H1 (cell line): ENCODE measurements at regions not wholly inside any gene's neighbourhood (a gene's known extent, or its start where the extent isn't known, plus 50 kb on each side); places are given as distances from the start of the nearest gene placed in this dataset.

ENCODE experiments used
- CTCF ChIA-PET: fragments of 300-600 bp; sonication (Branson Sonifier 250); formaldehyde crosslinking; loops from one replicate; lab custom pipeline; 2021; ENCODE audit not compliant: partially characterized antibody; lab: Charles Lee
- POLR2A ChIA-PET: fragments of 300-600 bp; sonication (Branson Sonifier 250); formaldehyde crosslinking; loops from one replicate; lab custom pipeline; 2021; ENCODE audit warnings: inconsistent platforms; ENCODE audit not compliant: partially characterized antibody; lab: Charles Lee
- DNase-seq, 2 experiments: peaks; one replicate each; pipeline versions ENCODE4 v3.0.0 to v3.0.0-alpha.2; 2010 to 2022; ENCODE audit warnings: low spot score in 2 of 2, low read depth in 1 of 2, mixed read lengths in 1 of 2
- FAIRE-seq: peaks from 2 replicates; lab custom pipeline; 2011; peaks lifted over from hg19 to GRCh38; lab: Jason Lieb, UNC
- H2AFZ ChIP-seq: 2 replicates; pipeline ENCODE4 v1.8.1; 2012; ENCODE audit warnings: low read length, inconsistent platforms
- H2AK5ac ChIP-seq: 2 replicates; pipeline ENCODE4 v1.6.1; 2013; ENCODE audit warnings: low read depth, low read length
- H2BK120ac ChIP-seq: replicated peaks from 2 replicates; pipeline ENCODE3; 2013; ENCODE audit warnings: low read depth, low read length, inconsistent platforms
- H2BK12ac ChIP-seq: 2 replicates; pipeline ENCODE4 v1.6.1; 2013; ENCODE audit warnings: low read depth, low read length
- H2BK15ac ChIP-seq: 2 replicates; pipeline ENCODE4 v1.6.1; 2013; ENCODE audit warnings: low read length
- H2BK20ac ChIP-seq: 2 replicates; pipeline ENCODE4 v1.6.1; 2013; ENCODE audit warnings: low read length
- H2BK5ac ChIP-seq: 2 replicates; pipeline ENCODE4 v1.6.1; 2013; ENCODE audit warnings: low read depth, low read length
- H3K14ac ChIP-seq: 2 replicates; pipeline ENCODE4 v1.6.1; 2013; ENCODE audit warnings: inconsistent platforms; ENCODE audit not compliant: insufficient read length
- H3K18ac ChIP-seq: 2 replicates; pipeline ENCODE4 v1.6.1; 2013; ENCODE audit warnings: low read length; ENCODE audit errors: extremely low read depth
- H3K23ac ChIP-seq: 2 replicates; pipeline ENCODE4 v1.6.1; 2013; ENCODE audit warnings: inconsistent platforms; ENCODE audit not compliant: insufficient read length
- H3K23me2 ChIP-seq: 2 replicates; pipeline ENCODE4 v1.6.1; 2013; ENCODE audit warnings: low read depth, low read length
- H3K27ac ChIP-seq: 2 replicates; pipeline ENCODE4 v1.6.1; 2011; ENCODE audit warnings: low read depth, low read length, inconsistent platforms
- H3K27me3 ChIP-seq, 4 experiments: replicated peaks in 1 of 4; 1 replicate in 1 of 4; 2 replicates in 3 of 4; pipeline versions ENCODE4 v1.6.1 to v1.8.1; 2011 to 2013; ENCODE audit warnings: low read length in 3 of 4, mild to moderate bottlenecking in 3 of 4, inconsistent platforms in 2 of 4, mixed read lengths in 2 of 4, moderate library complexity in 1 of 4; ENCODE audit not compliant: control insufficient read depth in 3 of 4, insufficient read depth in 3 of 4; ENCODE audit errors: extremely low read depth in 1 of 4
- H3K36me3 ChIP-seq, 4 experiments: 2 replicates each; pipeline versions ENCODE4 v1.6.1 to v1.8.1; 2011 to 2013; ENCODE audit warnings: mild to moderate bottlenecking in 4 of 4, low read length in 3 of 4, moderate library complexity in 2 of 4, control low read depth in 1 of 4, inconsistent platforms in 1 of 4; ENCODE audit not compliant: insufficient read depth in 4 of 4, control insufficient read depth in 2 of 4
- H3K4ac ChIP-seq: replicated peaks from 2 replicates; pipeline ENCODE3; 2013; ENCODE audit warnings: low read length, low read depth, mixed read lengths, inconsistent platforms; ENCODE audit not compliant: insufficient read length
- H3K4me1 ChIP-seq, 4 experiments: replicated peaks in 1 of 4; 1 replicate in 1 of 4; 2 replicates in 3 of 4; pipeline versions ENCODE4 v1.6.1 to v1.8.1; 2011 to 2013; ENCODE audit warnings: low read length in 3 of 4, inconsistent platforms in 2 of 4, mixed read lengths in 1 of 4; ENCODE audit not compliant: insufficient read depth in 4 of 4, control insufficient read depth in 3 of 4
- H3K4me2 ChIP-seq, 2 experiments: 2 replicates each; pipeline versions ENCODE4 v1.6.1 to v1.8.1; 2011 to 2013; ENCODE audit warnings: low read depth in 2 of 2, low read length in 2 of 2, control low read depth in 1 of 2, inconsistent platforms in 1 of 2, mild to moderate bottlenecking in 1 of 2; ENCODE audit not compliant: insufficient read depth in 1 of 2
- H3K4me3 ChIP-seq, 4 experiments: fragments of 200-600, 300-600 bp in 1 of 4; sonication (generic), shearing (Covaris generic), sonication (Bioruptor Twin) in 1 of 4; 2 replicates each; pipeline versions ENCODE4 v1.5.1 to v1.8.1; 2011 to 2016; ENCODE audit warnings: low read length in 4 of 4, low read depth in 3 of 4, control low read depth in 2 of 4, inconsistent platforms in 2 of 4, mild to moderate bottlenecking in 2 of 4, mixed read lengths in 1 of 4, moderate library complexity in 1 of 4; ENCODE audit not compliant: insufficient read depth in 2 of 4; ENCODE audit errors: extremely low read depth in 1 of 4
- H3K56ac ChIP-seq: replicated peaks from 2 replicates; pipeline ENCODE3; 2013; ENCODE audit warnings: low read depth, mild to moderate bottlenecking, mixed read lengths, low read length, inconsistent platforms; ENCODE audit not compliant: insufficient read length
- H3K79me1 ChIP-seq: 2 replicates; pipeline ENCODE4 v1.6.1; 2013; ENCODE audit warnings: low read depth, low read length, control low read depth
- H3K79me2 ChIP-seq, 2 experiments: 2 replicates each; pipeline versions ENCODE4 v1.6.1 to v1.8.1; 2012 to 2013; ENCODE audit warnings: low read length in 2 of 2, mild to moderate bottlenecking in 2 of 2, inconsistent platforms in 1 of 2; ENCODE audit not compliant: insufficient read depth in 2 of 2, control insufficient read depth in 1 of 2
- H3K9ac ChIP-seq, 4 experiments: replicated peaks in 1 of 4; 1 replicate in 1 of 4; 2 replicates in 3 of 4; pipeline versions ENCODE4 v1.6.1 to v1.8.1; 2011 to 2013; ENCODE audit warnings: low read depth in 3 of 4, low read length in 3 of 4, control low read depth in 2 of 4, mild to moderate bottlenecking in 2 of 4, moderate library complexity in 2 of 4, inconsistent platforms in 1 of 4; ENCODE audit errors: extremely low read depth in 1 of 4
- H3K9me3 ChIP-seq, 2 experiments: 2 replicates each; pipeline versions ENCODE4 v1.6.1 to v1.8.1; 2012 to 2013; ENCODE audit warnings: mild to moderate bottlenecking in 2 of 2, moderate library complexity in 2 of 2, control low read depth in 1 of 2, inconsistent platforms in 1 of 2, low read depth in 1 of 2, low read length in 1 of 2, mixed read lengths in 1 of 2; ENCODE audit not compliant: insufficient read depth in 2 of 2
- H4K20me1 ChIP-seq, 2 experiments: replicated peaks in 1 of 2; 2 replicates each; pipeline versions ENCODE3 to v1.8.1; 2011 to 2013; ENCODE audit warnings: inconsistent platforms in 2 of 2, low read length in 2 of 2, mild to moderate bottlenecking in 1 of 2; ENCODE audit not compliant: insufficient read depth in 2 of 2, control insufficient read depth in 1 of 2
- H4K5ac ChIP-seq: 2 replicates; pipeline ENCODE4 v1.6.1; 2013; ENCODE audit warnings: low read length, low read depth, mixed read lengths, inconsistent platforms; ENCODE audit not compliant: insufficient read length
- H4K8ac ChIP-seq: 2 replicates; pipeline ENCODE4 v1.8.0; 2013; ENCODE audit warnings: mild to moderate bottlenecking, moderate library complexity, low read length, inconsistent platforms; ENCODE audit not compliant: insufficient read depth; ENCODE audit errors: extremely low read depth
- H4K91ac ChIP-seq: replicated peaks from 2 replicates; pipeline ENCODE3; 2013; ENCODE audit warnings: low read length, mixed read lengths, inconsistent platforms; ENCODE audit not compliant: insufficient read length
- CHD1 ChIP-seq: IDR thresholded peaks from 2 replicates; pipeline ENCODE4 v1.6.1; 2012; ENCODE audit warnings: low read depth, low read length, improper control_type of control experiment
- EZH2 ChIP-seq: fragments of 200-600 bp; sonication (generic); IDR thresholded peaks from 2 replicates; pipeline ENCODE4 v1.7.1; 2012; ENCODE audit warnings: low read depth, mild to moderate bottlenecking, moderate library complexity, low read length, inconsistent platforms; ENCODE audit not compliant: severe bottlenecking
- GABPA ChIP-seq: IDR thresholded peaks from 2 replicates; pipeline ENCODE4 v1.6.1; 2011; ENCODE audit warnings: mild to moderate bottlenecking, low read length, moderate library complexity, borderline replicate concordance; ENCODE audit not compliant: insufficient read depth
- KDM5A ChIP-seq: fragments of 200-600 bp; IDR thresholded peaks from 2 replicates; pipeline ENCODE4 v1.7.1; 2012; ENCODE audit warnings: mild to moderate bottlenecking, low read length, inconsistent platforms, mixed read lengths
- RAD21 ChIP-seq, 2 experiments: IDR thresholded peaks in 1 of 2; conservative IDR thresholded peaks in 1 of 2; 2 replicates each; pipeline ENCODE4 v1.6.1; 2011; ENCODE audit warnings: low read depth in 2 of 2, low read length in 2 of 2, improper control_type of control experiment in 1 of 2, inconsistent platforms in 1 of 2, mild to moderate bottlenecking in 1 of 2, moderate library complexity in 1 of 2
- SP4 ChIP-seq: IDR thresholded peaks from 2 replicates; pipeline ENCODE4 v1.6.1; 2012; ENCODE audit warnings: low read length, inconsistent platforms
- TAF1 ChIP-seq: IDR thresholded peaks from 2 replicates; pipeline ENCODE4 v1.6.1; 2011; ENCODE audit warnings: mild to moderate bottlenecking, low read depth, low read length
- USF2 ChIP-seq: IDR thresholded peaks from 2 replicates; pipeline ENCODE4 v1.6.1; 2011; ENCODE audit warnings: low read length, improper control_type of control experiment
- YY1 ChIP-seq: IDR thresholded peaks from 2 replicates; pipeline ENCODE4 v1.6.1; 2011; ENCODE audit warnings: low read depth, mild to moderate bottlenecking, low read length
- WGBS, 2 experiments: shearing (Covaris generic) in 1 of 2; methylation state at CpG; one replicate each; pipeline versions ENCODE4 v1.1.6 to v1.1.7; 2013 to 2015; ENCODE audit warnings: low lambda C conversion rate in 2 of 2, mixed read lengths in 2 of 2, inconsistent platforms in 1 of 2, low coverage in 1 of 2, missing lambda C conversion rate in 1 of 2; ENCODE audit not compliant: insufficient replicate concordance in 2 of 2, insufficient coverage in 1 of 2, insufficient read length in 1 of 2; ENCODE audit errors: extremely low coverage in 1 of 2, missing lambda C conversion rate in 1 of 2; 5-methylcytosine and 5-hydroxymethylcytosine counted together
- TF ChIP-seq, protein P1 (sequence below): IDR thresholded peaks from 2 replicates; pipeline ENCODE4 v1.6.1; 2011; ENCODE audit warnings: low read depth, mild to moderate bottlenecking, low read length; ENCODE audit not compliant: insufficient read depth

DNA sequence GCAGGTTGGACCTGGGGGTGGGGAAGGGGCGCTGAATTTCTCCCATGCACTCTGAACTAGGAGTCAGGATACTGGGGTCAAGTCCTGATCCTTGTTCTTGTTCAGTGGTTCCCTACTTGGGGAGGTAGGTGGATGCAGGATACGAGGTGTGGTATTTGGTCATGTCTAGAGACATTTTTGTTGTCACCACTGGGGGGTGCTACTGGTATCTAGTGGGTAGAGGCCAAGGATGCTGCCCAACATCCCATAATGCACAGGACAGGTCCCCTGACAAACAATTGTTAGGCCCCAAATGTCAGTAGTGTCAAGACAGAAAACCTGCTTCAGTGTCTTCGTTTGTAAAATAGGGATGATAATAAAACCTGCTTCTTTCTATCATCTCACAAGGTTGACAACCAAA is 259.0 kb upstream of the FOXD3 start:
- Histone ChIP-seq H3K4me3 (no peak overlapping the region), H4K91ac (no peak overlapping the region), H3K36me3 (no peaks in the 10 kb centered on the region), H2AK5ac (no peak overlapping the region), H4K8ac (no peak overlapping the region), H3K14ac (no peak overlapping the region), H3K56ac (no peak overlapping the region), H2BK15ac (no peak overlapping the region), H2BK5ac (no peak overlapping the region), H3K4me2 (no peak overlapping the region), H3K4me1 (no peaks in the 10 kb centered on the region), H2BK120ac (no peak overlapping the region), H3K27me3 (no peaks in the 10 kb centered on the region), H3K79me1 (no peaks in the 10 kb centered on the region), H2BK12ac (no peak overlapping the region), H4K20me1 (no peaks in the 10 kb centered on the region), H3K9me3 (no peaks in the 10 kb centered on the region), H3K27ac (no peak overlapping the region), H3K18ac (no peak overlapping the region), H2AFZ (no peak overlapping the region), H4K5ac (no peak overlapping the region), H3K23ac (no peak overlapping the region), H3K4ac (no peak overlapping the region), H2BK20ac (no peak overlapping the region), H3K79me2 (no peaks in the 10 kb centered on the region), H3K9ac (no peak overlapping the region), H3K23me2 (no peaks in the 10 kb centered on the region)
- peak; percentile 98 for FAIRE-seq
- ChIA-PET CTCF (interaction anchor here (0.7 to 2.9 kb wide), 28 partner anchors 8 to 393 kb away, joined by 3 to 13 read pairs (median 3); no protein-coding TSS in a partner anchor), POLR2A (interaction anchor here (0.5 kb wide), 1 partner anchor 438 kb away, joined by 3 read pairs; no protein-coding TSS in a partner anchor)
- peak in 1 of 2 experiments; percentile 80 for DNase-seq
- WGBS, 2 experiments = 58% methylated on average over 3 of the region's 3 CpGs; no CpG with 5 or more reads in 1 of the 2 experiments
- no peak for TF ChIP-seq TAF1
- TF ChIP-seq YY1 = no peak
- TF ChIP-seq GABPA = no peak
- TF ChIP-seq EZH2 = no peak
- no peak for TF ChIP-seq CHD1
- no peak for TF ChIP-seq USF2
- no peak for TF ChIP-seq KDM5A
- TF ChIP-seq SP4 = no peak
- peak; percentile 73 to 80 for TF ChIP-seq RAD21 (IDR thresholded peaks at IDR 0.05 in 1 of 2, conservative IDR thresholded peaks at IDR 0.05 in 1 of 2; ENCODE audit: low read depth in 2 of 2, low read length in 2 of 2)
- TF ChIP-seq, protein P1, sequence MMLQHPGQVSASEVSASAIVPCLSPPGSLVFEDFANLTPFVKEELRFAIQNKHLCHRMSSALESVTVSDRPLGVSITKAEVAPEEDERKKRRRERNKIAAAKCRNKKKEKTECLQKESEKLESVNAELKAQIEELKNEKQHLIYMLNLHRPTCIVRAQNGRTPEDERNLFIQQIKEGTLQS = no peak
